Stomach (tissue), 4 donors: ENCODE measurements at regions not wholly inside any gene's neighbourhood (a gene's known extent, or its start where the extent isn't known, plus 50 kb on each side); places are given as distances from the start of the nearest gene placed in this dataset.

Experiments
- POLR2A ChIP-seq, 4 donors: fragments of 450-650 bp; IDR thresholded peaks; one replicate each; pipeline ENCODE4 v1.6.1; 2016; ENCODE audit warnings: antibody characterized with exemption in 4 of 4, control low read depth in 2 of 4, mild to moderate bottlenecking in 1 of 4, moderate library complexity in 1 of 4
- POLR2AphosphoS5 ChIP-seq, 3 donors: sonication (generic); formaldehyde crosslinking; IDR thresholded peaks; one replicate each; pipeline ENCODE4 v1.6.1; 2016; ENCODE audit warnings: antibody characterized with exemption in 3 of 3
- TF ChIP-seq, protein P1 (sequence below), 7 experiments: fragments of 450-650 bp in 4 of 7; fragments of 200-600 bp in 3 of 7; sonication (generic) in 3 of 7; IDR thresholded peaks; one replicate each; pipeline ENCODE4 v1.5.1; 2016 to 2019; ENCODE audit warnings: antibody characterized with exemption in 7 of 7, control low read depth in 2 of 7, mild to moderate bottlenecking in 1 of 7

DNA sequence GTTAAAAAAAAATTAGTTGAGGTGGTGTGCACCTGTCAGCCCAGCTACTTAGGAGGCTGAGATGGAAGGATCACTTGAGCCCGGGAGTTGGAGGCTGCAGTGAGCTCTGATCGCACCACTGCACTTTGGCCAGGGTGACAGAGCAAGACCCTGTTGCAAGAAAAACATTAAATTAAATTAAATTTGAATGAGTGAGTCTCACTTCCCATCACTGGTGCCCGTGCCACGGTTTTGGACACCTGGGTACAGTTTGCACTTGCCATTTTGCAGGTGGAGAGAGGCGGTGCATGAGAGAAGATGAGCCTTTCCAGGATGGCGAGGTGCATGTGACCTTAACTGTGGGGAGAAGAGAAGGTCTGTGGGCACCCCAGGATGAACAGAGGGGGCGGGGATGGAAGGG is 60.3 kb upstream of the ZNF536 start:
- no peak for TF ChIP-seq POLR2A (IDR thresholded peaks at IDR 0.05)
- TF ChIP-seq POLR2AphosphoS5 (IDR thresholded peaks at IDR 0.05), result no peak
- TF ChIP-seq, protein P1, sequence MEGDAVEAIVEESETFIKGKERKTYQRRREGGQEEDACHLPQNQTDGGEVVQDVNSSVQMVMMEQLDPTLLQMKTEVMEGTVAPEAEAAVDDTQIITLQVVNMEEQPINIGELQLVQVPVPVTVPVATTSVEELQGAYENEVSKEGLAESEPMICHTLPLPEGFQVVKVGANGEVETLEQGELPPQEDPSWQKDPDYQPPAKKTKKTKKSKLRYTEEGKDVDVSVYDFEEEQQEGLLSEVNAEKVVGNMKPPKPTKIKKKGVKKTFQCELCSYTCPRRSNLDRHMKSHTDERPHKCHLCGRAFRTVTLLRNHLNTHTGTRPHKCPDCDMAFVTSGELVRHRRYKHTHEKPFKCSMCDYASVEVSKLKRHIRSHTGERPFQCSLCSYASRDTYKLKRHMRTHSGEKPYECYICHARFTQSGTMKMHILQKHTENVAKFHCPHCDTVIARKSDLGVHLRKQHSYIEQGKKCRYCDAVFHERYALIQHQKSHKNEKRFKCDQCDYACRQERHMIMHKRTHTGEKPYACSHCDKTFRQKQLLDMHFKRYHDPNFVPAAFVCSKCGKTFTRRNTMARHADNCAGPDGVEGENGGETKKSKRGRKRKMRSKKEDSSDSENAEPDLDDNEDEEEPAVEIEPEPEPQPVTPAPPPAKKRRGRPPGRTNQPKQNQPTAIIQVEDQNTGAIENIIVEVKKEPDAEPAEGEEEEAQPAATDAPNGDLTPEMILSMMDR (IDR thresholded peaks at IDR 0.05), result no peak
